ENCODE measurements at regions not wholly inside any gene's neighbourhood (a gene's known extent, or its start where the extent isn't known, plus 50 kb on each side); places are given as distances from the start of the nearest gene placed in this dataset.

DNA sequence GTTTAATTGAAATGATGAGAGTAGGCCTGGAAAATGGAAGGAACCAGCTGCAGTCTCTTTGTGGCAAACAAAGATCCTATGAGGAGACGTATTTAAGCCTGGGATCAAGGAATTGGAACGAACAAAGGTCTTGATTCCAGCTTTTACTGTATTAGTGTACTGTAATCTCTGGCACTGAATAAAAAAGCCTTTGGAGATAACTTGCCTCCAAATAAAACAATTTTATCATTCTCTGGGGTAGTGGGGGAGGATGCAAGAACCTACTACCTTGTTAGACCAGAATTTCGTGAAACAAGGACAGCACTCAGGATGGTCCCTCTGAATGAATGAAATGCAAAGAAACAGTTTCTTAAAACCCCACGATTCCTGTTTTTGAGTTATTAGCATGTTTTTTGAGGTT, 134.2 kb downstream of the RWDD3 start:
- TF ChIP-seq REST (IDR thresholded peaks at IDR 0.05; ENCODE audit: insufficient replicate concordance, low read depth) (no peak), GABPA (IDR thresholded peaks at IDR 0.05; ENCODE audit: low read depth) (no peak), SPI1 (IDR thresholded peaks at IDR 0.05; ENCODE audit: borderline replicate concordance, low read depth) (no peak)
- TF ChIP-seq, protein P1, sequence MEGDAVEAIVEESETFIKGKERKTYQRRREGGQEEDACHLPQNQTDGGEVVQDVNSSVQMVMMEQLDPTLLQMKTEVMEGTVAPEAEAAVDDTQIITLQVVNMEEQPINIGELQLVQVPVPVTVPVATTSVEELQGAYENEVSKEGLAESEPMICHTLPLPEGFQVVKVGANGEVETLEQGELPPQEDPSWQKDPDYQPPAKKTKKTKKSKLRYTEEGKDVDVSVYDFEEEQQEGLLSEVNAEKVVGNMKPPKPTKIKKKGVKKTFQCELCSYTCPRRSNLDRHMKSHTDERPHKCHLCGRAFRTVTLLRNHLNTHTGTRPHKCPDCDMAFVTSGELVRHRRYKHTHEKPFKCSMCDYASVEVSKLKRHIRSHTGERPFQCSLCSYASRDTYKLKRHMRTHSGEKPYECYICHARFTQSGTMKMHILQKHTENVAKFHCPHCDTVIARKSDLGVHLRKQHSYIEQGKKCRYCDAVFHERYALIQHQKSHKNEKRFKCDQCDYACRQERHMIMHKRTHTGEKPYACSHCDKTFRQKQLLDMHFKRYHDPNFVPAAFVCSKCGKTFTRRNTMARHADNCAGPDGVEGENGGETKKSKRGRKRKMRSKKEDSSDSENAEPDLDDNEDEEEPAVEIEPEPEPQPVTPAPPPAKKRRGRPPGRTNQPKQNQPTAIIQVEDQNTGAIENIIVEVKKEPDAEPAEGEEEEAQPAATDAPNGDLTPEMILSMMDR (IDR thresholded peaks at IDR 0.05; ENCODE audit: insufficient read depth, low read length) = no peak
- H3K27ac ChIP-seq (replicated peaks) = no peak overlapping the region
- H3K27me3 ChIP-seq (ENCODE audit: insufficient read depth, poor library complexity, severe bottlenecking) = no peaks in the 10 kb centered on the region
- DNase-seq (ENCODE audit: low read depth in 1 of 2, low spot score in 1 of 2) = no peak
- no peak overlapping the region for H3K4me3 ChIP-seq (replicated peaks; ENCODE audit: insufficient read depth, low read length)

DNA sequence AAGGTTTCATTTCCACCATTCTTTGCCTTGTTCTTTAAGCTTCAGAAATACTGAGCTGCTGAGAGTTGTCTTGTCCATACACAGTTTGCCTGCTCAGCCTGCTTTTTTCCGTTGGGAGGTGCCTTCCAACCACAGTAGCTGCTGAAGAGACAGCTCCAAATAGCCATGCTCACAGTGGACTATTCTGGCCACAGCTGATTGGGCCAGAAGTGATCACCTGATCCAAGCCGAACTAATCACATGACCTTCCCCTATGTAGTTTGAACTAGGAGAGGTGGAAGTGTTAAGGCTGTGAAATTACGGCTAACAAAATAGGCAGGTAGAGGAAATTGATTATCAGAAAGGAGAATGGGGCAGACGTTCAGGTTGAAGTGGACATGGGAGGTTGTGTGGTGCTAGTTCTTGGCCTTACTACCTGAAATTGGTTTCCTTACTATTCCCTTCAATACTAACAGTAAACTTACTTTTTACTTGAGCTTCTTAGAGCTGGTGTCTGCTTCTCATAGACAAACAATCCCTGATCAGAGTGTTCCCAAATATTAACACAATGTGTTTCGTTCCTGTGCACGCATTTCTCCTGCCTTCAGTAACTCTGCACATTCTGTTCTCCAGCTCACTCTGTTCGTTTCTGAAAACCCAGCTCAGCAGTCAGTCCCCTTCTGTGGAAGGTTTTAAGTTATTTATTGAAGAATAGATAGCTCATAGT, 136.1 kb downstream of the RWDD3 start:
- no peak for DNase-seq (ENCODE audit: low read depth in 1 of 2, low spot score in 1 of 2)
- TF ChIP-seq SPI1 (IDR thresholded peaks at IDR 0.05; ENCODE audit: borderline replicate concordance, low read depth) (no peak), REST (IDR thresholded peaks at IDR 0.05; ENCODE audit: insufficient replicate concordance, low read depth) (no peak), POLR2AphosphoS5 (IDR thresholded peaks at IDR 0.05; ENCODE audit: low read depth) (no peak), GABPA (IDR thresholded peaks at IDR 0.05; ENCODE audit: low read depth) (no peak)
- no peaks in the 10 kb centered on the region for H3K27me3 ChIP-seq (ENCODE audit: insufficient read depth, poor library complexity, severe bottlenecking)
- H3K4me3 ChIP-seq (replicated peaks; ENCODE audit: insufficient read depth, low read length) = no peak overlapping the region
- no peak overlapping the region for H3K27ac ChIP-seq (replicated peaks)

- TF ChIP-seq, protein P1 (IDR thresholded peaks at IDR 0.05; ENCODE audit: insufficient read depth, low read length) = no peak
- TF ChIP-seq SPI1 (IDR thresholded peaks at IDR 0.05; ENCODE audit: borderline replicate concordance, low read depth) = no peak
- no peak for TF ChIP-seq REST (IDR thresholded peaks at IDR 0.05; ENCODE audit: insufficient replicate concordance, low read depth)
- TF ChIP-seq POLR2AphosphoS5 (IDR thresholded peaks at IDR 0.05; ENCODE audit: low read depth) = no peak
- no peak for TF ChIP-seq GABPA (IDR thresholded peaks at IDR 0.05; ENCODE audit: low read depth)
- no peak for DNase-seq (ENCODE audit: low read depth in 1 of 2, low spot score in 1 of 2)
- H3K4me3 ChIP-seq (replicated peaks; ENCODE audit: insufficient read depth, low read length) = no peak overlapping the region
- no peaks in the 10 kb centered on the region for H3K27me3 ChIP-seq (ENCODE audit: insufficient read depth, poor library complexity, severe bottlenecking)
- no peak overlapping the region for H3K27ac ChIP-seq (replicated peaks)
Observed at GRCh38 chr1:95370691-95371562, 136.9 kb downstream of the RWDD3 start.
